IMR-90 (cell line): ENCODE measurements at regions not wholly inside any gene's neighbourhood (a gene's known extent, or its start where the extent isn't known, plus 50 kb on each side); places are given as distances from the start of the nearest gene placed in this dataset.

ENCODE experiments used
- ATAC-seq: fragments of 200-7000 bp; cut with Tn5 transposase; 2 replicates; pipeline ENCODE4 v1.9.1; 2020; ENCODE audit warnings: low read depth, mild to moderate bottlenecking, moderate library complexity
- BruUV-seq: library from RNA; stranded (reverse); fragments of 400-500 nt; replicated peaks from 2 replicates; lab custom pipeline; 2021; lab: Mats Ljungman, UMichigan
- CTCF ChIA-PET: fragments of 300-600 bp; formaldehyde crosslinking; extraction: SDS; loops from one replicate; lab custom pipeline; 2021; ENCODE audit warnings: antibody characterized with exemption; lab: Yijun Ruan, JAX
- POLR2A ChIA-PET: fragments of 300-600 bp; sonication (Branson Sonifier 250); formaldehyde crosslinking; loops from one replicate; lab custom pipeline; 2022; ENCODE audit warnings: antibody characterized with exemption; ENCODE audit not compliant: unreplicated experiment; lab: Charles Lee
- DNase-seq: peaks from one replicate; pipeline ENCODE4 v3.0.0; 2013
- H2AFZ ChIP-seq: replicated peaks from 2 replicates; pipeline ENCODE3; 2013; ENCODE audit warnings: low read length, mild to moderate bottlenecking; ENCODE audit not compliant: poor library complexity
- H2AK5ac ChIP-seq: 2 replicates; pipeline ENCODE4 v1.6.1; 2013; ENCODE audit warnings: low read depth, low read length, inconsistent platforms
- H2AK9ac ChIP-seq: replicated peaks from 2 replicates; pipeline ENCODE3; 2013; ENCODE audit warnings: mild to moderate bottlenecking, low read depth, low read length, moderate library complexity; ENCODE audit not compliant: poor library complexity
- H2BK120ac ChIP-seq: 2 replicates; pipeline ENCODE4 v1.6.1; 2013; ENCODE audit warnings: low read depth, low read length, inconsistent platforms
- H2BK15ac ChIP-seq: 3 replicates; pipeline ENCODE4 v1.6.1; 2013; ENCODE audit warnings: low read depth, low read length, inconsistent platforms
- H2BK20ac ChIP-seq: 2 replicates; pipeline ENCODE4 v1.6.1; 2013; ENCODE audit warnings: low read depth, mild to moderate bottlenecking, inconsistent platforms, low read length, moderate library complexity
- H2BK5ac ChIP-seq: 2 replicates; pipeline ENCODE4 v1.6.1; 2013; ENCODE audit warnings: mild to moderate bottlenecking, low read depth, low read length, inconsistent platforms; ENCODE audit not compliant: poor library complexity, severe bottlenecking
- H3K14ac ChIP-seq: replicated peaks from 2 replicates; pipeline ENCODE4 v1.6.1; 2013; ENCODE audit warnings: low read depth, low read length, inconsistent platforms
- H3K18ac ChIP-seq: 2 replicates; pipeline ENCODE4 v1.6.1; 2013; ENCODE audit warnings: low read depth, low read length, control low read depth
- H3K23ac ChIP-seq: 2 replicates; pipeline ENCODE4 v1.6.1; 2013; ENCODE audit warnings: low read depth, low read length, inconsistent platforms
- H3K27ac ChIP-seq: 2 replicates; pipeline ENCODE4 v1.5.1; 2013; ENCODE audit warnings: mild to moderate bottlenecking, control low read depth, low read length; ENCODE audit not compliant: insufficient read depth
- H3K27me3 ChIP-seq: 2 replicates; pipeline ENCODE4 v1.6.1; 2013; ENCODE audit warnings: low read length; ENCODE audit not compliant: control insufficient read depth, insufficient read depth
- H3K36me3 ChIP-seq: 2 replicates; pipeline ENCODE4 v1.6.1; 2013; ENCODE audit warnings: low read length, mixed read lengths; ENCODE audit not compliant: control insufficient read depth, insufficient read depth
- H3K4ac ChIP-seq: 2 replicates; pipeline ENCODE4 v1.6.1; 2013; ENCODE audit warnings: low read depth, low read length, inconsistent platforms
- H3K4me1 ChIP-seq: 2 replicates; pipeline ENCODE4 v1.6.1; 2013; ENCODE audit warnings: low read length, mixed read lengths; ENCODE audit not compliant: control insufficient read depth, insufficient read depth
- H3K4me2 ChIP-seq: 2 replicates; pipeline ENCODE4 v1.6.1; 2013; ENCODE audit warnings: low read depth, mild to moderate bottlenecking, control low read depth, low read length, moderate library complexity
- H3K4me3 ChIP-seq: 2 replicates; pipeline ENCODE4 v1.5.1; 2013; ENCODE audit warnings: low read depth, mild to moderate bottlenecking, control low read depth, low read length, moderate library complexity; ENCODE audit not compliant: insufficient read depth
- H3K56ac ChIP-seq: 2 replicates; pipeline ENCODE4 v1.6.1; 2013; ENCODE audit warnings: low read length, inconsistent platforms; ENCODE audit not compliant: insufficient read depth; ENCODE audit errors: extremely low read depth
- H3K79me1 ChIP-seq, 2 experiments: 2 replicates each; pipeline ENCODE4 v1.6.1; 2013; ENCODE audit warnings: low read length in 2 of 2, inconsistent platforms in 1 of 2, low read depth in 1 of 2
- H3K9ac ChIP-seq: 2 replicates; pipeline ENCODE4 v1.6.1; 2013; ENCODE audit warnings: low read depth, low read length, control low read depth
- H3K9me1 ChIP-seq: 2 replicates; pipeline ENCODE4 v1.6.1; 2013; ENCODE audit warnings: low read length, inconsistent platforms; ENCODE audit not compliant: insufficient read depth
- H3K9me3 ChIP-seq: 2 replicates; pipeline ENCODE4 v1.6.1; 2013; ENCODE audit warnings: low read length; ENCODE audit not compliant: control insufficient read depth, insufficient read depth
- H4K20me1 ChIP-seq: 2 replicates; pipeline ENCODE4 v1.6.1; 2013; ENCODE audit warnings: low read length, inconsistent platforms; ENCODE audit not compliant: insufficient read depth
- H4K5ac ChIP-seq: 2 replicates; pipeline ENCODE4 v1.6.1; 2013; ENCODE audit warnings: mild to moderate bottlenecking, low read depth, low read length, control low read depth
- H4K8ac ChIP-seq, 2 experiments: 2 replicates each; pipeline ENCODE4 v1.6.1; 2013; ENCODE audit warnings: low read depth in 2 of 2, low read length in 2 of 2, control low read depth in 1 of 2, inconsistent platforms in 1 of 2
- H4K91ac ChIP-seq: 2 replicates; pipeline ENCODE4 v1.6.1; 2013; ENCODE audit warnings: low read depth, low read length, inconsistent platforms; ENCODE audit not compliant: insufficient read depth
- BHLHE40 ChIP-seq: fragments of 150-350 bp; IDR thresholded peaks from 2 replicates; pipeline ENCODE4 v1.6.1; 2016; ENCODE audit warnings: mild to moderate bottlenecking, low read depth, low read length
- CEBPB ChIP-seq: IDR thresholded peaks from 2 replicates; pipeline ENCODE4 v1.6.1; 2012; ENCODE audit warnings: low read depth, low read length, improper control_type of control experiment
- ELK1 ChIP-seq: fragments of 150-350 bp; IDR thresholded peaks from 2 replicates; pipeline ENCODE4 v1.6.1; 2016; ENCODE audit warnings: low read depth, mild to moderate bottlenecking, low read length, moderate library complexity, borderline replicate concordance
- FOS ChIP-seq: fragments of 150-350 bp; IDR thresholded peaks from 2 replicates; pipeline ENCODE4 v1.6.1; 2016; ENCODE audit warnings: low read depth, low read length
- MAZ ChIP-seq: IDR thresholded peaks from 2 replicates; pipeline ENCODE4 v1.6.1; 2012; ENCODE audit warnings: low read depth, mild to moderate bottlenecking, low read length, improper control_type of control experiment, moderate library complexity, borderline replicate concordance
- MXI1 ChIP-seq: IDR thresholded peaks from 2 replicates; pipeline ENCODE4 v1.6.1; 2012; ENCODE audit warnings: low read depth, mild to moderate bottlenecking, low read length, moderate library complexity, borderline replicate concordance
- POLR2A ChIP-seq: IDR thresholded peaks from 2 replicates; pipeline ENCODE4 v1.6.1; 2012; ENCODE audit warnings: mild to moderate bottlenecking, low read depth, low read length
- RAD21 ChIP-seq: IDR thresholded peaks from 2 replicates; pipeline ENCODE4 v1.6.1; 2012; ENCODE audit warnings: low read length, improper control_type of control experiment
- RCOR1 ChIP-seq: IDR thresholded peaks from 2 replicates; pipeline ENCODE4 v1.6.1; 2012; ENCODE audit warnings: mild to moderate bottlenecking, low read length, improper control_type of control experiment; ENCODE audit not compliant: insufficient replicate concordance
- RFX5 ChIP-seq: IDR thresholded peaks from 2 replicates; pipeline ENCODE4 v1.8.0; 2012; ENCODE audit warnings: low read depth, mild to moderate bottlenecking, low read length, moderate library complexity
- SMC3 ChIP-seq: fragments of 150-350 bp; IDR thresholded peaks from 2 replicates; pipeline ENCODE4 v1.6.1; 2016; ENCODE audit warnings: low read depth, mild to moderate bottlenecking, antibody characterized with exemption, low read length, moderate library complexity
- USF2 ChIP-seq: fragments of 150-350 bp; IDR thresholded peaks from 2 replicates; pipeline ENCODE4 v1.6.1; 2017; ENCODE audit warnings: mild to moderate bottlenecking, antibody characterized with exemption, low read length, low read depth
- whole genome bisulfite sequencing, 2 experiments: methylation state at CpG; one replicate each; pipeline versions ENCODE4 v1.1.5 to v1.1.7; 2013; ENCODE audit warnings: missing lambda C conversion rate in 2 of 2; ENCODE audit not compliant: insufficient read length in 1 of 2; ENCODE audit errors: extremely low coverage in 2 of 2; 5-methylcytosine and 5-hydroxymethylcytosine counted together
- dilution Hi-C: fragments of 300-500 bp; cut with HindIII; formaldehyde crosslinking; loops from one replicate; pipeline ENCODE4 v1.14.3; 2018; ENCODE audit warnings: low sequenced_read_pairs; ENCODE audit not compliant: unreplicated experiment
- in situ Hi-C: fragments of 300-500 bp; cut with MboI; formaldehyde crosslinking; loops from 3 replicates; pipeline ENCODE4 v1.14.3; 2019; ENCODE audit warnings: low sequenced_read_pairs, inconsistent platforms, mixed read lengths
- intact Hi-C: fragments of 100-400 bp; cut with micrococcal nuclease; formaldehyde crosslinking; loops from 2 replicates; pipeline ENCODE4 v1.10.0; 2022

- Histone ChIP-seq H4K91ac (no peak overlapping the region), H2BK20ac (no peak overlapping the region), H2BK5ac (no peak overlapping the region), H3K23ac (no peak overlapping the region), H3K4ac (no peak overlapping the region), H3K4me3 (no peak overlapping the region), H3K9me3 (no peaks in the 10 kb centered on the region), H2AK9ac (no peak overlapping the region), H3K9ac (no peak overlapping the region), H2AFZ (no peak overlapping the region), H3K18ac (no peak overlapping the region), H3K4me2 (no peak overlapping the region), H3K27me3 (peaks cover 1% of the 10 kb centered on the region; the same call in 1 of the 2 replicates), H4K20me1 (no peaks in the 10 kb centered on the region), H3K27ac (no peak overlapping the region), H4K8ac (no peak overlapping the region), H3K36me3 (no peaks in the 10 kb centered on the region), H4K5ac (no peak overlapping the region), H3K9me1 (0 out of 2 replicates have a peak, but pooled peaks cover 3% of the 10 kb centered on the region), H3K56ac (no peak overlapping the region), H3K14ac (no peak overlapping the region), H2AK5ac (no peak overlapping the region), H3K4me1 (no peaks in the 10 kb centered on the region), H3K79me1 (no peaks in the 10 kb centered on the region), H2BK15ac (no peak overlapping the region), H2BK120ac (no peak overlapping the region)
- dilution Hi-C loops (no loop called here), intact Hi-C loops (no loop called here), in situ Hi-C loops (no loop called here)
- DNase-seq (no peak), ATAC-seq (no peak)
- no TSS peak for BruUV-seq
- no CpG with 5 or more reads among the region's 1 CpG for WGBS, 2 experiments
- POLR2A ChIA-PET = no interaction called here
- TF ChIP-seq MXI1 (no peak), BHLHE40 (no peak), RCOR1 (no peak), RFX5 (no peak), ELK1 (no peak), SMC3 (no peak), POLR2A (no peak), RAD21 (no peak), FOS (no peak), USF2 (no peak), MAZ (no peak), CEBPB (no peak)
- CTCF ChIA-PET = interaction anchor here (0.6 to 0.7 kb wide), 2 partner anchors 151 to 157 kb away, joined by 3 read pairs; no protein-coding TSS in a partner anchor
Observed at GRCh38 chr2:67689651-67690050, 292.5 kb downstream of the ETAA1 start.
